ENCODE measurements at regions not wholly inside any gene's neighbourhood (a gene's known extent, or its start where the extent isn't known, plus 50 kb on each side); places are given as distances from the start of the nearest gene placed in this dataset.
A peak's percentile ranks its signal among the peaks of the same experiment; 100 is the strongest.

GRCh38 chr3:152941859-152942258 is 106.9 kb downstream of the P2RY1 start:
- H3K4me3 ChIP-seq = no peak overlapping the region
- no peaks in the 10 kb centered on the region for H3K9me3 ChIP-seq
- peak in 1 of 2 donors; percentile 3 for DNase-seq

GRCh38 chr3:152942366-152942765 is 107.4 kb downstream of the P2RY1 start:
- no peaks in the 10 kb centered on the region for H3K27me3 ChIP-seq
- no peaks in the 10 kb centered on the region for H3K36me3 ChIP-seq
- TF ChIP-seq POLR2AphosphoS5 (IDR thresholded peaks at IDR 0.05) (no peak), EP300 (IDR thresholded peaks at IDR 0.05) (no peak), CTCF (IDR thresholded peaks at IDR 0.05) (no peak), POLR2A (IDR thresholded peaks at IDR 0.05) (no peak)
- H3K9me3 ChIP-seq = no peaks in the 10 kb centered on the region
- H3K4me1 ChIP-seq = peaks cover 0 to 3% (median 0%) of the 10 kb centered on the region in 4 donors
- no peak for DNase-seq
- no peak overlapping the region for H3K4me3 ChIP-seq
- intact Hi-C loops (cut with DNase I; ENCODE audit: low total_unique reads) = no loop called here
- 70 to 93% (median 88%) methylated on average over 3 of the region's 3 CpGs for WGBS, 5 donors
- no peak overlapping the region for H3K27ac ChIP-seq

More at GRCh38 chr3:152941859-152942258, 106.9 kb downstream of the P2RY1 start:
- TF ChIP-seq EP300 (IDR thresholded peaks at IDR 0.05) (no peak), POLR2AphosphoS5 (IDR thresholded peaks at IDR 0.05) (no peak), CTCF (IDR thresholded peaks at IDR 0.05) (no peak), POLR2A (IDR thresholded peaks at IDR 0.05) (no peak)
- no peaks in the 10 kb centered on the region for H3K27me3 ChIP-seq
- H3K4me1 ChIP-seq = peaks cover 0 to 3% (median 0%) of the 10 kb centered on the region in 4 donors
- intact Hi-C loops (cut with DNase I; ENCODE audit: low total_unique reads) = no loop called here
- H3K36me3 ChIP-seq = no peaks in the 10 kb centered on the region
- 24 to 59% (median 40%) methylated on average over 3 of the region's 3 CpGs for WGBS, 5 donors
- H3K27ac ChIP-seq = no peak overlapping the region

GRCh38 chr3:152943645-152944044 is 108.7 kb downstream of the P2RY1 start:
- H3K9me3 ChIP-seq = no peaks in the 10 kb centered on the region
- WGBS, 5 donors = 37 to 47% (median 43%) methylated on average over 3 of the region's 3 CpGs
- no peaks in the 10 kb centered on the region for H3K27me3 ChIP-seq
- TF ChIP-seq POLR2A (IDR thresholded peaks at IDR 0.05) (no peak), CTCF (IDR thresholded peaks at IDR 0.05) (no peak), EP300 (IDR thresholded peaks at IDR 0.05) (no peak), POLR2AphosphoS5 (IDR thresholded peaks at IDR 0.05) (no peak)
- H3K4me3 ChIP-seq = no peak overlapping the region
- no peaks in the 10 kb centered on the region for H3K36me3 ChIP-seq
- no peak for DNase-seq
- intact Hi-C loops (cut with DNase I; ENCODE audit: low total_unique reads) = no loop called here
- H3K4me1 ChIP-seq = peaks cover 0 to 3% (median 0%) of the 10 kb centered on the region in 4 donors
- no peak overlapping the region for H3K27ac ChIP-seq

- no peak for TF ChIP-seq CTCF (IDR thresholded peaks at IDR 0.05)
- no peak for TF ChIP-seq POLR2AphosphoS5 (IDR thresholded peaks at IDR 0.05)
- TF ChIP-seq POLR2A (IDR thresholded peaks at IDR 0.05) = no peak
- no peak for TF ChIP-seq EP300 (IDR thresholded peaks at IDR 0.05)
- H3K27ac ChIP-seq = no peak overlapping the region
- no peaks in the 10 kb centered on the region for H3K27me3 ChIP-seq
- peaks cover 0 to 3% (median 0%) of the 10 kb centered on the region in 4 donors for H3K4me1 ChIP-seq
- no peak overlapping the region for H3K4me3 ChIP-seq
- no peaks in the 10 kb centered on the region for H3K9me3 ChIP-seq
- H3K36me3 ChIP-seq = no peaks in the 10 kb centered on the region
- WGBS, 5 donors = 86 to 97% (median 91%) methylated on average over 1 of the region's 1 CpG
- DNase-seq = no peak
- intact Hi-C loops (cut with DNase I; ENCODE audit: low total_unique reads) = no loop called here
These were observed 109.7 kb downstream of the P2RY1 start for GRCh38 chr3:152944671-152945070.
